ENCODE measurements at regions not wholly inside any gene's neighbourhood (a gene's known extent, or its start where the extent isn't known, plus 50 kb on each side); places are given as distances from the start of the nearest gene placed in this dataset.
A peak's percentile ranks its signal among the peaks of the same experiment; 100 is the strongest.

DNA sequence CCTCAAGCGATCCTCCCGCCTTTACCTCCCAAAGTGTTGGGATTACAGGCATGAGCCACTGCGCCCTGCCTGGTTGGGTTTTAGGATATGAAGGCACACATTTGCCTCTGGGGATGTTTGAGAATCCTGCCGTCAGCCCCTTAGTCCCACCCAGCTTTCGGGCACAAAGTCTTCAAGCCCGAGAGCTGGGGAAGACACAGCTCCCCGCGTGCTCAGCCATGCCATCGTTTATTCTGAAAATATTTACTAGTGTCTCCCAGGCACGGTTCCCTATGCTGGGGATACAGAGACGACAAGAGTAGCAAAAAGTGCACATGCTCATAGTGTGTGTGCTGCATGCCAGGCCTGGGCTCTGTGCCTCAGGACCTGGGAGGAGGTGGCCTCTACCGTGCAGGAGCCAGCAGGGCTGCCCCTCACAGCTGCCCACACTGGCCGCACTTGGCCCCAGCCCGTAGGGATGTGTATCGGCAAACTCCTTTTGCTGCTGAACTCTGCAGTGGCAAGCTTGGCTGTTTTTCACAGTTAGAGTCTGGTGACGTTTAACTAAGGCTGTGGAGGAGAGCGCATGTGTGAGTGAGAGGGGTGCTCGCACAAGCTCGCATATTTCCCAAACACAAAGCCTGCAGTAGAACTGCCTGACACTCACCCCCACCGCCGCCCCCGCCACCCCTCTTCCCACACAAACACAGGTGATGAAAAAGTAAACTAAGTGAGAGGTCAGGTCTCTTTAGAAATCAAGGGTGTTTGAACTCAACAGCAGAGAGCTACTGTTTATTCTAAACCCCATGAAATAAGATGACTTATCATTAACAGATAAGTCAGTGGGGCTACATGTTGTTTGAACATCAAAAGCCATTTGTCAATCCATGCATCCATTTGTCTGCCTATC lies 266.4 kb downstream of the MRTFB start:
- Histone ChIP-seq H3K27me3 (ENCODE audit: control insufficient read depth, insufficient read depth, low read length) (no peaks in the 10 kb centered on the region), H2AFZ (replicated peaks; ENCODE audit: low read length, poor library complexity) (peak overlapping the region; percentile 48), H2BK120ac (ENCODE audit: low read depth, low read length) (no peak overlapping the region), H3K36me3 (ENCODE audit: control insufficient read depth, insufficient read depth, low read length) (no peaks in the 10 kb centered on the region), H3K9ac (ENCODE audit: low read depth, low read length) (no peak overlapping the region; the same call in 1 of the 2 replicates), H4K20me1 (ENCODE audit: insufficient read depth, low read length) (0 out of 2 replicates have a peak, but pooled peaks cover 3% of the 10 kb centered on the region), H3K4me2 (ENCODE audit: low read depth, low read length) (peak overlapping the region; percentile 56), H2BK5ac (ENCODE audit: low read depth, low read length, poor library complexity, severe bottlenecking) (peak overlapping the region; percentile 21), H3K27ac (ENCODE audit: insufficient read depth, low read length) (no peak overlapping the region), H4K91ac (ENCODE audit: insufficient read depth, low read depth, low read length) (no peak overlapping the region), H4K8ac (ENCODE audit: low read depth in 2 of 2, low read length in 2 of 2) (no peak overlapping the region), H3K79me1 (ENCODE audit: low read depth in 1 of 2, low read length in 2 of 2) (no peaks in the 10 kb centered on the region), H3K4me1 (ENCODE audit: control insufficient read depth, insufficient read depth, low read length) (peaks cover 4% of the 10 kb centered on the region), H4K5ac (ENCODE audit: low read depth, low read length) (peak overlapping the region; percentile 21; the same call in 1 of the 2 replicates), H3K56ac (ENCODE audit: extremely low read depth, insufficient read depth, low read length) (no peak overlapping the region), H2AK5ac (ENCODE audit: low read depth, low read length) (no peak overlapping the region), H3K23ac (ENCODE audit: low read depth, low read length) (no peak overlapping the region), H3K14ac (replicated peaks; ENCODE audit: low read depth, low read length) (0 out of 2 replicates have a peak overlapping the region, but pooled peaks have one; percentile 37), H2AK9ac (replicated peaks; ENCODE audit: low read depth, low read length, poor library complexity) (no peak overlapping the region), H2BK15ac (ENCODE audit: low read depth, low read length) (no peak overlapping the region), H3K4me3 (ENCODE audit: insufficient read depth, low read depth, low read length) (no peak overlapping the region), H3K18ac (ENCODE audit: low read depth, low read length) (no peak overlapping the region), H2BK20ac (ENCODE audit: low read depth, low read length) (no peak overlapping the region), H3K9me1 (ENCODE audit: insufficient read depth, low read length) (no peaks in the 10 kb centered on the region), H3K4ac (ENCODE audit: low read depth, low read length) (no peak overlapping the region), H3K9me3 (ENCODE audit: control insufficient read depth, insufficient read depth, low read length) (peaks cover 2% of the 10 kb centered on the region)
- no TSS peak for BruUV-seq (replicated peaks)
- WGBS, 2 experiments (ENCODE audit: extremely low coverage in 2 of 2, insufficient read length in 1 of 2): 27% methylated on average over 3 of the region's 22 CpGs; no CpG with 5 or more reads in 1 of the 2 experiments
- dilution Hi-C loops (cut with HindIII; ENCODE audit: low sequenced_read_pairs, unreplicated experiment): no loop called here
- TF ChIP-seq CHD1 (IDR thresholded peaks at IDR 0.05; ENCODE audit: low read depth, low read length): no peak
- TF ChIP-seq, protein P1, sequence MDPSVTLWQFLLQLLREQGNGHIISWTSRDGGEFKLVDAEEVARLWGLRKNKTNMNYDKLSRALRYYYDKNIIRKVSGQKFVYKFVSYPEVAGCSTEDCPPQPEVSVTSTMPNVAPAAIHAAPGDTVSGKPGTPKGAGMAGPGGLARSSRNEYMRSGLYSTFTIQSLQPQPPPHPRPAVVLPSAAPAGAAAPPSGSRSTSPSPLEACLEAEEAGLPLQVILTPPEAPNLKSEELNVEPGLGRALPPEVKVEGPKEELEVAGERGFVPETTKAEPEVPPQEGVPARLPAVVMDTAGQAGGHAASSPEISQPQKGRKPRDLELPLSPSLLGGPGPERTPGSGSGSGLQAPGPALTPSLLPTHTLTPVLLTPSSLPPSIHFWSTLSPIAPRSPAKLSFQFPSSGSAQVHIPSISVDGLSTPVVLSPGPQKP (IDR thresholded peaks at IDR 0.05; ENCODE audit: borderline replicate concordance, low read depth, low read length): no peak
- ATAC-seq (ENCODE audit: low read depth): peak; percentile 86
- DNase-seq: peak; percentile 53
- CTCF ChIA-PET: interaction anchor here (0.5 kb wide), 1 partner anchor 94 kb away, joined by 3 read pairs; no protein-coding TSS in a partner anchor
- POLR2A ChIA-PET (ENCODE audit: unreplicated experiment): no interaction called here
- in situ Hi-C loops (cut with MboI; ENCODE audit: low sequenced_read_pairs): no loop called here
- intact Hi-C loops (cut with micrococcal nuclease): no loop called here
